HFFc6 (cell line): ENCODE measurements at regions not wholly inside any gene's neighbourhood (a gene's known extent, or its start where the extent isn't known, plus 50 kb on each side); places are given as distances from the start of the nearest gene placed in this dataset.

ENCODE experiments used
- DNase-seq: peaks from one replicate; pipeline ENCODE4 v3.0.0-alpha.2; 2018
- H3K27ac Mint-ChIP-seq: 2 replicates; pipeline ENCODE4 v1.8.0; 2020; ENCODE audit warnings: mild to moderate bottlenecking, mixed read lengths
- H3K27me3 Mint-ChIP-seq: 2 replicates; pipeline ENCODE4 v1.8.0; 2021; ENCODE audit warnings: mild to moderate bottlenecking, moderate library complexity, mixed read lengths; ENCODE audit not compliant: insufficient read depth
- H3K36me3 Mint-ChIP-seq: 2 replicates; pipeline ENCODE4 v1.8.0; 2021; ENCODE audit warnings: low read depth, mixed read lengths
- H3K4me1 Mint-ChIP-seq: 2 replicates; pipeline ENCODE4 v1.8.0; 2020; ENCODE audit warnings: low read depth, mixed read lengths
- H3K4me3 Mint-ChIP-seq: 2 replicates; pipeline ENCODE4 v1.8.0; 2020; ENCODE audit warnings: mild to moderate bottlenecking, moderate library complexity, mixed read lengths
- H3K9me3 Mint-ChIP-seq: 2 replicates; pipeline ENCODE4 v1.8.0; 2020; ENCODE audit warnings: mild to moderate bottlenecking, mixed read lengths
- CTCF ChIP-seq: fragments of 200-600 bp; sonication (generic); IDR thresholded peaks from 2 replicates; pipeline ENCODE4 v1.5.0; 2021; ENCODE audit warnings: antibody characterized with exemption, mild to moderate bottlenecking

- H3K4me3 Mint-ChIP-seq = no peak overlapping the region
- H3K27ac Mint-ChIP-seq = no peak overlapping the region
- no peak for TF ChIP-seq CTCF
- H3K9me3 Mint-ChIP-seq = no peaks in the 10 kb centered on the region
- no peak for DNase-seq
- H3K4me1 Mint-ChIP-seq = peaks cover 7% of the 10 kb centered on the region; the same call in 1 of the 2 replicates
- H3K27me3 Mint-ChIP-seq = no peaks in the 10 kb centered on the region
- H3K36me3 Mint-ChIP-seq = peaks cover 39% of the 10 kb centered on the region
These were observed 55.2 kb upstream of the ZNF746 start for GRCh38 chr7:149552799-149553198.
